ENCODE measurements at regions not wholly inside any gene's neighbourhood (a gene's known extent, or its start where the extent isn't known, plus 50 kb on each side); places are given as distances from the start of the nearest gene placed in this dataset.

DNA sequence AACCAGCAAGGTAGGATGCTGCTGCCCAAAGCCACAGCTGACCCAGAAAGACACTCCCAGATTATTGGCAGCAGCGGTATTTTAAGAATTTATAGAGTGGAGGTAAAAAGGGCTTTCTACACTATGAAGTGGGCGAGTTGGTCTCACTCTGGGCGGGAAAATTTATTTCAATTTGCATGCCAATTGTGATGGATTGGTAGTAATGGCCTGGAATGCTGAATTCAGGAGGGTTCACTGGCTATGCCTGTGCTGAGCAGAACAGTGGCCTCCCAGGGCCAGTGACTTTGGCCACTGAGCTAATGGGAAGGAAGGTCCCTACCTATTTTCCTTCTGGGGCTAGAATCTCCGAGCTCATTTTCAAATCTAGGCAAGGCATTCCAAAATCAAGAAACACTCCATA, 243.5 kb downstream of the TSHZ3 start:
- no peaks in the 10 kb centered on the region for H3K36me3 Mint-ChIP-seq (ENCODE audit: low read depth)
- CTCF ChIA-PET, result no interaction called here
- H3K4me3 Mint-ChIP-seq, result no peak overlapping the region
- no peaks in the 10 kb centered on the region for H3K9me3 Mint-ChIP-seq
- peaks cover 7% of the 10 kb centered on the region for H3K4me1 Mint-ChIP-seq
- no peak for DNase-seq
- no peak overlapping the region for H3K27ac Mint-ChIP-seq
- H3K27me3 Mint-ChIP-seq, result peaks cover 2% of the 10 kb centered on the region
- POLR2A ChIA-PET, result no interaction called here

DNA sequence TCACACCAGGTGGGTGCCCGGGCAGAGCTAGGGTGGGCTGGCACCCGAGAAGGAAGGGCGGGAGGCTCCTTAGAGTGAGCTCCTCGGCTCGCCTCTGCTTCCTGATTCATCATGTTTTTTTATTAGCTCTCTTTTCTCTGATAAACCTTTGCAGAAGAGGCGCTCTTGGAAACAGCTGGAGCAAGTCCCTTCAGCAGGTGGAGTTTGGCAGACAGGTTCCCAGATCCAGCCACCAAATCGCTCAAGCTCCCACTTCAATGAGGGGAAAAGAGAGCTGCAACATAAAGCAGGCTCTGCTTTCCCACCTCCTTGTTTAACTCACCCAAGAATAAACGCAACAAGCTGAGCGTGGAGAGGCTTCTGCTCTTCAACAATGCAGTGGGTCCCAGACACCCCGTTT, 244.8 kb downstream of the TSHZ3 start:
- ChIA-PET POLR2A (no interaction called here), CTCF (interaction anchor here (1.2 to 1.5 kb wide), 2 partner anchors 11 to 421 kb away, joined by 3 to 4 read pairs; no protein-coding TSS in a partner anchor)
- Mint-ChIP-seq H3K27ac (no peak overlapping the region), H3K36me3 (ENCODE audit: low read depth) (no peaks in the 10 kb centered on the region), H3K9me3 (no peaks in the 10 kb centered on the region), H3K4me1 (peaks cover 4% of the 10 kb centered on the region), H3K27me3 (no peaks in the 10 kb centered on the region), H3K4me3 (no peak overlapping the region)
- DNase-seq, result no peak

GRCh38 chr19:31103228-31103627, 246.0 kb downstream of the TSHZ3 start:
- Mint-ChIP-seq H3K36me3 (ENCODE audit: low read depth) (no peaks in the 10 kb centered on the region), H3K9me3 (no peaks in the 10 kb centered on the region), H3K27ac (no peak overlapping the region), H3K4me3 (no peak overlapping the region), H3K4me1 (no peaks in the 10 kb centered on the region), H3K27me3 (no peaks in the 10 kb centered on the region)
- DNase-seq, result no peak
- POLR2A ChIA-PET, result no interaction called here
- CTCF ChIA-PET, result no interaction called here

DNA sequence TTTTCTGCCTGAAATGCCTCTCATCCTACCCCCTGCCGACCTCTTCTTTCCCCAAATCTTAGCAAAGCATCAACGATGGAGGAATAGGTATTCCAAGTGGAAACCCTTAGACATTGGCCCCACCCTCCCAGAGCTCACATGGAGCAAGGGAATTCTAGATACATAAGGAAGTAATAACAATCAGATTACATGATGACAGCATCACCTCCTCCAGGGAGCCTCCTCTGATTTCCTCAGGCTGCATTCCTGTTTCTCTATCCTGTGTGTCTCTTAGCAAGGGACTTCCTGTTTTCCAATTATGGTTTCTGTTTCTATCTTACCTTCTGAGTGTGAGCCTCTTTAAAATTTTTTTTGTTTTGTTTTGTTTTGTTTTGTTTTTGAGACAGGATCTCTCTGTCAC, 246.6 kb downstream of the TSHZ3 start:
- Mint-ChIP-seq H3K36me3 (ENCODE audit: low read depth) (no peaks in the 10 kb centered on the region), H3K4me3 (no peak overlapping the region), H3K27ac (no peak overlapping the region), H3K27me3 (no peaks in the 10 kb centered on the region), H3K9me3 (no peaks in the 10 kb centered on the region), H3K4me1 (no peaks in the 10 kb centered on the region)
- ChIA-PET CTCF (no interaction called here), POLR2A (no interaction called here)
- DNase-seq, result no peak

DNA sequence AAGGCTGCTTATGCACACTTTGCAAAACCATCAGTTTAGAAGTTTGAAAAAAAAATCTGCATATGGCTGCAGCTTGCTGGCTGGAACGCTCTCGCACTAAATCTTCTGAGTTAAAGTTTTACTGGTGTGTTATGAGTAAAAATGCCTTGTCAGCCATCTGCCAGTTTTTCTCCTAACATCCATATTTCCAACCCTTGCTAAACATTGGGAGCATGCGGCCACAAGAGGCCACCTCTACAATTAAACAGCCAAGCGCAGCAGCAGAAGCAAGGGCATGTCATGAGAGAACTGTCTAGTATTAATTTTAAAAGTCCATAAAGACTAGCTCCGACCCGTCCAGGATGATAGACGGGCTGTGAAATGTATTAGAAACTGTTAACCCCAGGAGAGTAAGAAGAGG, 248.3 kb downstream of the TSHZ3 start:
- Mint-ChIP-seq H3K4me3 (no peak overlapping the region), H3K9me3 (no peaks in the 10 kb centered on the region), H3K36me3 (ENCODE audit: low read depth) (no peaks in the 10 kb centered on the region), H3K27ac (no peak overlapping the region), H3K4me1 (no peaks in the 10 kb centered on the region), H3K27me3 (no peaks in the 10 kb centered on the region)
- ChIA-PET POLR2A (no interaction called here), CTCF (no interaction called here)
- DNase-seq, result no peak

GRCh38 chr19:31100206-31100590, 249.0 kb downstream of the TSHZ3 start:
- peaks cover 4% of the 10 kb centered on the region for H3K9me3 Mint-ChIP-seq
- no peak overlapping the region for H3K4me3 Mint-ChIP-seq
- ChIA-PET POLR2A (no interaction called here), CTCF (no interaction called here)
- no peak overlapping the region for H3K27ac Mint-ChIP-seq
- H3K27me3 Mint-ChIP-seq, result no peaks in the 10 kb centered on the region
- no peaks in the 10 kb centered on the region for H3K36me3 Mint-ChIP-seq (ENCODE audit: low read depth)
- H3K4me1 Mint-ChIP-seq, result no peaks in the 10 kb centered on the region
- DNase-seq, result no peak

DNA sequence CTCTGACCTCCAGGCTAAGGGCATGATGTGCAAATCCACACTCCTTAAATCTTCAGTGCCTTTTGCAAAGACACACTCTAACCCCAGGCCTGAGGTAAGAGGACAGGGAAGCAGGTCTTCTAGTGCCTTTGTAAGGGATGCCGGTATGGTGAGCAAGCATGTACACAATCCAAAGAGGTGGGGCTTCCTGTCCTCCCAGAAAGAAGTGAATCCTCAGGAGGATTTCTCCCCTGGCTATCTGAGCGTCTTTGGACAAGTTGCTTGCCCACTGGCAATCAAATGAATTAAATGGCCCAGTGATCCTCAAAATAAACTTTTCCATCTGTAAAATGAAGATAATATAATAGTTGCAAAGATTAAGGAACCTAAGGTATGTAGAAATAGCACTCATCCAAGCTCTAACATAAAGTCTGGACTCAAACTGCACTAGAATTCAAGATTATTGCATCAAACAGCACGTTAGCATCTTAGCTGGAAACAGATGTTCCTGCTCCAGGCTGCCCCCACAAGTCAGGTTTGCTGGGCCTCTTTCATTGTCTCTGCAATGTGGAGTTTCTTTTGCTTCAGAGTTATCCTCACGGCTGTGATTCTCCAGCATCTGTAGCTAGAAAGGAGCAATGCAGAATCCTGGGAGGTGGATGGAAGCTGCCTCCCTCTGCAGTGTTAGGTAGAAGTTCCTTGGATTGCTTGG, 249.6 kb downstream of the TSHZ3 start:
- ChIA-PET CTCF (no interaction called here), POLR2A (no interaction called here)
- DNase-seq, result no peak
- Mint-ChIP-seq H3K36me3 (ENCODE audit: low read depth) (no peaks in the 10 kb centered on the region), H3K9me3 (peaks cover 4% of the 10 kb centered on the region), H3K27me3 (no peaks in the 10 kb centered on the region), H3K4me1 (no peaks in the 10 kb centered on the region), H3K27ac (no peak overlapping the region), H3K4me3 (no peak overlapping the region)

GRCh38 chr19:31098836-31099235, 250.4 kb downstream of the TSHZ3 start:
- Mint-ChIP-seq H3K27ac (no peak overlapping the region), H3K27me3 (no peaks in the 10 kb centered on the region), H3K9me3 (peaks cover 4% of the 10 kb centered on the region), H3K4me1 (no peaks in the 10 kb centered on the region), H3K36me3 (ENCODE audit: low read depth) (no peaks in the 10 kb centered on the region), H3K4me3 (no peak overlapping the region)
- CTCF ChIA-PET, result no interaction called here
- DNase-seq, result no peak
- POLR2A ChIA-PET, result no interaction called here

DNA sequence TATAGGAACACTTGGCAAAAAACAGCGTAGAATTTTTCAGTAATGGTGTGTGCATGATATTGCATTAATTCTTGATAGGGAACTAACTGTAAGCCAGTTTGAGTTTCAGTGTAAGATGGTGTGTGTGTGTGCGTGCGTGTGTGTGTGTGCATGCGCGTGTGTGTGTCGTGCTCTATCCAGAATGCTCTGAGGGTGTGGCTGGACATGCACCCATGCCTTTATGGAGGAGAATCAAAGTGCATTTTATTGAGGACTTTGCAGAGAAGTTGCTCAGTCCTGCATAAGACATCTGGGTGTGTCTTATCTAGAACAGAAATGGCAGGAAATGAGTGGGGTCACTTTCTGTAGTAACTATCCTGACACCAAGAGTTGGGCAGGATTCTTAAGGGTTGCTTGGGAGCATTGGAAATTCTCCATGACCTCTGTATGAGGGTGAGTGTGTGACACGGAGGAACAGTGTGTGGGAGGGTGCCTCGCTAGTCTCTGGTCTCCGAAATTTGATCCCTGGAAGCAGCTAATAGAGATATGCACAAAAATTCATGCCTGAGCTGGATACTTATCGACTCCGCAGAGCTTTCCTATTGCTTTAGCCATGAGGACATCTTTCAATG, 252.2 kb downstream of the TSHZ3 start:
- Mint-ChIP-seq H3K36me3 (ENCODE audit: low read depth) (no peaks in the 10 kb centered on the region), H3K4me1 (no peaks in the 10 kb centered on the region), H3K4me3 (no peak overlapping the region), H3K27me3 (no peaks in the 10 kb centered on the region), H3K27ac (no peak overlapping the region), H3K9me3 (peaks cover 4% of the 10 kb centered on the region)
- no peak for DNase-seq
- ChIA-PET POLR2A (no interaction called here), CTCF (no interaction called here)

- no peak overlapping the region for H3K27ac Mint-ChIP-seq
- ChIA-PET CTCF (no interaction called here), POLR2A (no interaction called here)
- no peak overlapping the region for H3K4me3 Mint-ChIP-seq
- no peaks in the 10 kb centered on the region for H3K27me3 Mint-ChIP-seq
- no peaks in the 10 kb centered on the region for H3K36me3 Mint-ChIP-seq (ENCODE audit: low read depth)
- H3K4me1 Mint-ChIP-seq, result no peaks in the 10 kb centered on the region
- H3K9me3 Mint-ChIP-seq, result peaks cover 4% of the 10 kb centered on the region
- DNase-seq, result no peak
Observed at GRCh38 chr19:31096062-31096830, 253.0 kb downstream of the TSHZ3 start.

DNA sequence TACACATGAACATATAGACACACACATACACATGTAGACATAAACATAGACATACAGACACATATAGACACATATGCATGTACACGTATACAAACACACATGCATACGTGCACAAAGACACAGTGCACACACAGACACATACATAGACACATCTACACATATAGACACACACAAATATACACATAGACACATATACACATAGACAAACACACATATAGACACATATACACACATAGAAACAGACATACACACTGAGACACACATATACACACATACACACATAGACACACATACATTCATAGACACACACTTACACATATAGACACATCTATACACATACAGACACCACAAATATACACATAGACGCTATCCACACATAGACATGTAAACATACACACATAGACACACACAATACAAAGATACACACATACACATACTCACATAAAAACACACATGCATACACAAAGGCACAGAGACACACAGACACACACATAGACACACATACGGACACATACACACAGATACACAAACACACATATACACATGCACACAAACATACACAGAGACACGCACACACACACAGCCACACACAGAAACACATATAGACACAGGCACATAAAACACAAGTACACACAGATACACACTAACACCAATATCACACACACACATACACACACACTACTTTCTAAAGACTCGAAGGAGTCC, 254.0 kb downstream of the TSHZ3 start:
- no peak for DNase-seq
- Mint-ChIP-seq H3K27ac (no peak overlapping the region), H3K4me1 (no peaks in the 10 kb centered on the region), H3K27me3 (no peaks in the 10 kb centered on the region), H3K4me3 (no peak overlapping the region), H3K9me3 (peaks cover 4% of the 10 kb centered on the region), H3K36me3 (ENCODE audit: low read depth) (no peaks in the 10 kb centered on the region)
- ChIA-PET CTCF (no interaction called here), POLR2A (no interaction called here)

GRCh38 chr19:31092274-31092673, 257.0 kb downstream of the TSHZ3 start:
- Mint-ChIP-seq H3K9me3 (peaks cover 4% of the 10 kb centered on the region), H3K4me1 (no peaks in the 10 kb centered on the region), H3K27ac (no peak overlapping the region), H3K36me3 (ENCODE audit: low read depth) (no peaks in the 10 kb centered on the region), H3K4me3 (no peak overlapping the region), H3K27me3 (no peaks in the 10 kb centered on the region)
- DNase-seq, result no peak
- ChIA-PET POLR2A (no interaction called here), CTCF (no interaction called here)

DNA sequence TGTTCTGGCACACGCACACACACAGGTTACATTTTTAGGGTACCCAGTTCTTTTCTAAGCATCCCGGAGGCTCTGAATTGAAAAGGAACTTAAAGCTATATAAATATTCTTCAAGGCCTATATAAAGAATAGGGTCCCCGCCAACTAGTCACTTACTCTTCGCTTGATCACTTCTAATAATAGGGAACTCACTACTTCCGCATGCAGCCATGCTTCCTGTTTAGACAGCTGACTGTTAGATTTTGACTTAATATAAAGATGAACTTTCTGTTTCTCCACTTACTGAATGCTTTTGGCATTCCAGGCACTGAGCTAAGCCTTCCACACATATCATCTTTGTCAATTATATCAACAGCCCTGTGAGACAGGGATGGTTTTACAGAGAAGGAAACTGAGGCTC, 259.6 kb downstream of the TSHZ3 start:
- POLR2A ChIA-PET, result no interaction called here
- no peak for DNase-seq
- Mint-ChIP-seq H3K27ac (no peak overlapping the region), H3K4me3 (no peak overlapping the region), H3K4me1 (no peaks in the 10 kb centered on the region), H3K36me3 (ENCODE audit: low read depth) (no peaks in the 10 kb centered on the region), H3K9me3 (no peaks in the 10 kb centered on the region), H3K27me3 (no peaks in the 10 kb centered on the region)
- CTCF ChIA-PET, result no interaction called here
